Suprapubic skin (tissue), 4 donors: ENCODE measurements at regions not wholly inside any gene's neighbourhood (a gene's known extent, or its start where the extent isn't known, plus 50 kb on each side); places are given as distances from the start of the nearest gene placed in this dataset.

Source experiments
- DNase-seq, 2 donors: peaks; one replicate each; pipeline ENCODE4 v3.0.0-alpha.2; 2019; ENCODE audit warnings: low spot score in 2 of 2
- H3K27ac ChIP-seq: fragments of 200-600 bp; sonication (generic); one replicate; pipeline ENCODE4 v1.5.1; 2019
- H3K27me3 ChIP-seq: fragments of 200-600 bp; sonication (generic); one replicate; pipeline ENCODE4 v1.5.1; 2019
- H3K36me3 ChIP-seq: fragments of 200-600 bp; sonication (generic); one replicate; pipeline ENCODE4 v1.5.1; 2019
- H3K4me1 ChIP-seq: fragments of 200-600 bp; sonication (generic); one replicate; pipeline ENCODE4 v1.5.1; 2019
- H3K4me3 ChIP-seq: fragments of 200-600 bp; sonication (generic); one replicate; pipeline ENCODE4 v1.5.1; 2019; ENCODE audit warnings: mild to moderate bottlenecking
- H3K9me3 ChIP-seq: fragments of 200-600 bp; sonication (generic); one replicate; pipeline ENCODE4 v1.5.1; 2019
- CTCF ChIP-seq, 2 donors: fragments of 200-600 bp in 1 of 2; fragments of 450-650 bp in 1 of 2; sonication (generic) in 1 of 2; IDR thresholded peaks; one replicate each; pipeline ENCODE4 v1.5.1; 2016 to 2019; ENCODE audit warnings: antibody characterized with exemption in 2 of 2, mild to moderate bottlenecking in 1 of 2, moderate library complexity in 1 of 2
- EP300 ChIP-seq: sonication (generic); formaldehyde crosslinking; IDR thresholded peaks from one replicate; pipeline ENCODE4 v1.6.1; 2017; ENCODE audit warnings: antibody characterized with exemption
- POLR2A ChIP-seq, 2 donors: fragments of 450-650 bp; IDR thresholded peaks; one replicate each; pipeline ENCODE4 v1.6.1; 2017; ENCODE audit warnings: antibody characterized with exemption in 2 of 2, mild to moderate bottlenecking in 2 of 2, moderate library complexity in 2 of 2
- POLR2AphosphoS5 ChIP-seq, 3 donors: sonication (generic); formaldehyde crosslinking; IDR thresholded peaks; one replicate each; pipeline ENCODE4 v1.6.1; 2017; ENCODE audit warnings: antibody characterized with exemption in 3 of 3
- WGBS: methylation state at CpG from one replicate; pipeline ENCODE4 v1.1.5; 2018; 5-methylcytosine and 5-hydroxymethylcytosine counted together

- no peak for DNase-seq
- no peak overlapping the region for H3K27ac ChIP-seq
- H3K36me3 ChIP-seq = no peaks in the 10 kb centered on the region
- H3K4me1 ChIP-seq = no peaks in the 10 kb centered on the region
- no peaks in the 10 kb centered on the region for H3K27me3 ChIP-seq
- no peaks in the 10 kb centered on the region for H3K9me3 ChIP-seq
- TF ChIP-seq POLR2AphosphoS5 (IDR thresholded peaks at IDR 0.05) = no peak
- no peak for TF ChIP-seq CTCF (IDR thresholded peaks at IDR 0.05)
- no peak for TF ChIP-seq POLR2A (IDR thresholded peaks at IDR 0.05)
- TF ChIP-seq EP300 = no peak
- H3K4me3 ChIP-seq = no peak overlapping the region
- 87% methylated on average over 5 of the region's 5 CpGs for WGBS
These were observed 78.2 kb upstream of the MBIP start for GRCh38 chr14:36398463-36399291.

GRCh38 chr14:36397357-36397756, 76.9 kb upstream of the MBIP start:
- no peaks in the 10 kb centered on the region for H3K4me1 ChIP-seq
- no peaks in the 10 kb centered on the region for H3K27me3 ChIP-seq
- no peak overlapping the region for H3K27ac ChIP-seq
- no peaks in the 10 kb centered on the region for H3K36me3 ChIP-seq
- H3K9me3 ChIP-seq = no peaks in the 10 kb centered on the region
- no peak for TF ChIP-seq POLR2AphosphoS5 (IDR thresholded peaks at IDR 0.05)
- no peak for TF ChIP-seq CTCF (IDR thresholded peaks at IDR 0.05)
- no peak for TF ChIP-seq EP300
- TF ChIP-seq POLR2A (IDR thresholded peaks at IDR 0.05) = no peak
- no peak overlapping the region for H3K4me3 ChIP-seq
- no peak for DNase-seq

- no peak overlapping the region for H3K4me3 ChIP-seq
- no peak for DNase-seq
- TF ChIP-seq POLR2AphosphoS5 (IDR thresholded peaks at IDR 0.05) (no peak), CTCF (IDR thresholded peaks at IDR 0.05) (no peak), POLR2A (IDR thresholded peaks at IDR 0.05) (no peak), EP300 (no peak)
- no peaks in the 10 kb centered on the region for H3K36me3 ChIP-seq
- H3K27me3 ChIP-seq = no peaks in the 10 kb centered on the region
- no peaks in the 10 kb centered on the region for H3K9me3 ChIP-seq
- no peaks in the 10 kb centered on the region for H3K4me1 ChIP-seq
- no peak overlapping the region for H3K27ac ChIP-seq
These were observed 76.4 kb upstream of the MBIP start for GRCh38 chr14:36396798-36397197.

GRCh38 chr14:36394593-36394992, 74.2 kb upstream of the MBIP start:
- H3K9me3 ChIP-seq = no peaks in the 10 kb centered on the region
- DNase-seq = no peak
- no peaks in the 10 kb centered on the region for H3K27me3 ChIP-seq
- H3K4me1 ChIP-seq = no peaks in the 10 kb centered on the region
- TF ChIP-seq POLR2A (IDR thresholded peaks at IDR 0.05) (no peak), CTCF (IDR thresholded peaks at IDR 0.05) (no peak), POLR2AphosphoS5 (IDR thresholded peaks at IDR 0.05) (no peak), EP300 (no peak)
- no peak overlapping the region for H3K4me3 ChIP-seq
- no peak overlapping the region for H3K27ac ChIP-seq
- 6% methylated on average over 1 of the region's 1 CpG for WGBS
- no peaks in the 10 kb centered on the region for H3K36me3 ChIP-seq

GRCh38 chr14:36390718-36391117, 70.3 kb upstream of the MBIP start:
- DNase-seq = no peak
- TF ChIP-seq POLR2A (IDR thresholded peaks at IDR 0.05) (no peak), POLR2AphosphoS5 (IDR thresholded peaks at IDR 0.05) (no peak), CTCF (IDR thresholded peaks at IDR 0.05) (no peak), EP300 (no peak)
- Histone ChIP-seq H3K4me3 (no peak overlapping the region), H3K36me3 (no peaks in the 10 kb centered on the region), H3K27ac (no peak overlapping the region), H3K4me1 (no peaks in the 10 kb centered on the region), H3K9me3 (no peaks in the 10 kb centered on the region), H3K27me3 (no peaks in the 10 kb centered on the region)
- 68% methylated on average over 4 of the region's 4 CpGs for WGBS
